ENCODE measurements at regions not wholly inside any gene's neighbourhood (a gene's known extent, or its start where the extent isn't known, plus 50 kb on each side); places are given as distances from the start of the nearest gene placed in this dataset.
A peak's percentile ranks its signal among the peaks of the same experiment; 100 is the strongest.

- DNase-seq: no peak
These were observed 212.7 kb upstream of the FMR1 start for GRCh38 chrX:147699061-147699460.

- DNase-seq: no peak
These were observed 201.4 kb upstream of the FMR1 start for GRCh38 chrX:147710301-147710700.

- no peak for DNase-seq
These were observed 178.3 kb upstream of the FMR1 start for GRCh38 chrX:147733369-147733768.

- DNase-seq: no peak
These were observed 176.4 kb upstream of the FMR1 start for GRCh38 chrX:147735364-147735763.

- no peak for DNase-seq
These were observed 175.7 kb upstream of the FMR1 start for GRCh38 chrX:147736045-147736444.

GRCh38 chrX:147737690-147738089, 174.0 kb upstream of the FMR1 start:
- no peak for DNase-seq

GRCh38 chrX:147738265-147738664, 173.5 kb upstream of the FMR1 start:
- DNase-seq: no peak

- DNase-seq: no peak
These were observed 172.5 kb upstream of the FMR1 start for GRCh38 chrX:147739196-147739595.

- no peak for DNase-seq
These were observed 169.9 kb upstream of the FMR1 start for GRCh38 chrX:147741776-147742175.

- no peak for DNase-seq
These were observed 162.4 kb upstream of the FMR1 start for GRCh38 chrX:147749308-147749707.

- DNase-seq: no peak
These were observed 154.0 kb upstream of the FMR1 start for GRCh38 chrX:147757750-147758149.

- DNase-seq: no peak
These were observed 148.6 kb upstream of the FMR1 start for GRCh38 chrX:147763131-147763530.

- DNase-seq: no peak
These were observed 146.9 kb upstream of the FMR1 start for GRCh38 chrX:147764868-147765267.

GRCh38 chrX:147770858-147771257, 140.9 kb upstream of the FMR1 start:
- no peak for DNase-seq

- no peak for DNase-seq
These were observed 134.7 kb upstream of the FMR1 start for GRCh38 chrX:147776988-147777387.

GRCh38 chrX:147779173-147779572, 132.5 kb upstream of the FMR1 start:
- DNase-seq: no peak

GRCh38 chrX:147781844-147782243, 129.9 kb upstream of the FMR1 start:
- DNase-seq: no peak

GRCh38 chrX:147788641-147789350, 122.9 kb upstream of the FMR1 start:
- peak; percentile 40 for DNase-seq

- no peak for DNase-seq
These were observed 111.1 kb upstream of the FMR1 start for GRCh38 chrX:147800663-147801062.

GRCh38 chrX:147803948-147804347, 107.8 kb upstream of the FMR1 start:
- DNase-seq: no peak

GRCh38 chrX:147811803-147812202, 99.9 kb upstream of the FMR1 start:
- DNase-seq: no peak

GRCh38 chrX:147827070-147827469, 84.6 kb upstream of the FMR1 start:
- no peak for DNase-seq

- no peak for DNase-seq
These were observed 83.0 kb upstream of the FMR1 start for GRCh38 chrX:147828719-147829118.

GRCh38 chrX:147832707-147833348, 78.9 kb upstream of the FMR1 start:
- DNase-seq: no peak

Data from right hindlimb (tissue), 1 donor.